ENCODE measurements at regions not wholly inside any gene's neighbourhood (a gene's known extent, or its start where the extent isn't known, plus 50 kb on each side); places are given as distances from the start of the nearest gene placed in this dataset.

GRCh38 chr13:64684108-64684507, 2546.0 kb downstream of the PCDH9 start:
- Histone ChIP-seq H3K36me3 (no peaks in the 10 kb centered on the region), H3K4me3 (no peak overlapping the region), H3K4me1 (no peaks in the 10 kb centered on the region), H3K27ac (no peak overlapping the region), H3K4me2 (no peak overlapping the region), H3K27me3 (no peaks in the 10 kb centered on the region), H3K9me3 (no peaks in the 10 kb centered on the region), H4K20me1 (no peaks in the 10 kb centered on the region), H3K9ac (no peak overlapping the region)
- TF ChIP-seq Cebpa-rat (IDR thresholded peaks at IDR 0.05), result no peak

- no peak for TF ChIP-seq Cebpa-rat (IDR thresholded peaks at IDR 0.05)
- Histone ChIP-seq H3K4me1 (no peaks in the 10 kb centered on the region), H3K4me3 (no peak overlapping the region), H4K20me1 (no peaks in the 10 kb centered on the region), H3K4me2 (no peak overlapping the region), H3K27me3 (no peaks in the 10 kb centered on the region), H3K9me3 (no peaks in the 10 kb centered on the region), H3K36me3 (no peaks in the 10 kb centered on the region), H3K27ac (no peak overlapping the region), H3K9ac (no peak overlapping the region)
These were observed 2549.4 kb downstream of the PCDH9 start for GRCh38 chr13:64680739-64681138.

- no peak for TF ChIP-seq Cebpa-rat (IDR thresholded peaks at IDR 0.05)
- H3K4me2 ChIP-seq, result no peak overlapping the region
- no peak overlapping the region for H3K27ac ChIP-seq
- H3K36me3 ChIP-seq, result no peaks in the 10 kb centered on the region
- H3K27me3 ChIP-seq, result no peaks in the 10 kb centered on the region
- H3K9ac ChIP-seq, result no peak overlapping the region
- H3K4me1 ChIP-seq, result no peaks in the 10 kb centered on the region
- H3K4me3 ChIP-seq, result no peak overlapping the region
- no peaks in the 10 kb centered on the region for H4K20me1 ChIP-seq
- no peaks in the 10 kb centered on the region for H3K9me3 ChIP-seq
These were observed 2554.8 kb downstream of the PCDH9 start for GRCh38 chr13:64675255-64675892.

DNA sequence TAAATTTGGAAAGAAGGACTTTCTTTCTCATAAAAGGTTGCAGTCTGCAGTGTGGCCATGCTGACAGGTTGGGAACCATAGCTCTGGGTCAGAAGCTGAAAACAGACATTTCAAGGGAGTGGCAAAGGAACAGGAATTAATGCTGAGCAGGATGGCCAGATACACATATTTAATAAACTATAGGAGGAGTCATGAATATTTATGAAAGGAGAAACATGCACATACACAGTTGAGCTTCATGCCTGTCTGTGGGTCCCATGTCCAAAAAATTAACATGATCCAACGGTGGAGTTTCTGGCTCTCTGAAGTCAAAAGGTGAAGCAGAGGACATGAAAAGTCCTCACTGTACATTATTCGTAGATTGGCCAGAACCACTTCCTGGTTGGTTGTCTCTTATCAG, 2556.0 kb downstream of the PCDH9 start:
- Histone ChIP-seq H3K27me3 (no peaks in the 10 kb centered on the region), H3K9ac (no peak overlapping the region), H3K9me3 (no peaks in the 10 kb centered on the region), H3K27ac (no peak overlapping the region), H3K4me3 (no peak overlapping the region), H3K4me1 (no peaks in the 10 kb centered on the region), H4K20me1 (no peaks in the 10 kb centered on the region), H3K4me2 (no peak overlapping the region), H3K36me3 (no peaks in the 10 kb centered on the region)
- TF ChIP-seq Cebpa-rat (IDR thresholded peaks at IDR 0.05), result no peak

DNA sequence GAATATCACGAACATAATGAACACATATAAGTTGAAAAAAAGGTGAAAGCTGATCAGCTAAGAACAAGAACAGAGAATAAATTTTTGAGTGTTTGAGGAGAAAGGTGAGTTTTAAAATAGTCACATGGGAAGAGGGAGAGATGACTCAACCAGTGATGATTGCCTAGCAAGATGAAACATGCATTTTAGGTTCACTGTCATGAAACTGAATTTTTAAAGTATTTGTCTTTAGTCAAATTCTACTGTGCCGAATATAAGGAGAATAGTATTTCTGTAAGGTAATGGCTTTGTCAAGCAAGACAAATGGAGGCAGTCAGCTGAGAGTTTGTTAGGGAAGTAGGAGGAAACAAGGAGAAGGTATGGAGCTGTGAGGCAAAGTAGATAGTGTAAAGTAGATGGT, 2557.4 kb downstream of the PCDH9 start:
- Histone ChIP-seq H3K9me3 (no peaks in the 10 kb centered on the region), H3K4me1 (no peaks in the 10 kb centered on the region), H3K27ac (no peak overlapping the region), H3K4me2 (no peak overlapping the region), H3K9ac (no peak overlapping the region), H3K27me3 (no peaks in the 10 kb centered on the region), H3K36me3 (no peaks in the 10 kb centered on the region), H3K4me3 (no peak overlapping the region), H4K20me1 (no peaks in the 10 kb centered on the region)
- no peak for TF ChIP-seq Cebpa-rat (IDR thresholded peaks at IDR 0.05)

GRCh38 chr13:64662887-64663593, 2567.1 kb downstream of the PCDH9 start:
- H3K4me3 ChIP-seq, result no peak overlapping the region
- no peak overlapping the region for H3K27ac ChIP-seq
- H3K4me1 ChIP-seq, result no peaks in the 10 kb centered on the region
- no peak for TF ChIP-seq Cebpa-rat (IDR thresholded peaks at IDR 0.05)
- H3K9ac ChIP-seq, result no peak overlapping the region
- H3K4me2 ChIP-seq, result no peak overlapping the region
- no peaks in the 10 kb centered on the region for H4K20me1 ChIP-seq
- peaks cover 17% of the 10 kb centered on the region for H3K9me3 ChIP-seq
- 0 out of 2 replicates have a peak, but pooled peaks cover 4% of the 10 kb centered on the region for H3K36me3 ChIP-seq
- H3K27me3 ChIP-seq, result no peaks in the 10 kb centered on the region

GRCh38 chr13:64648293-64648692, 2581.8 kb downstream of the PCDH9 start:
- Histone ChIP-seq H3K4me1 (no peaks in the 10 kb centered on the region), H3K9me3 (no peaks in the 10 kb centered on the region), H3K4me3 (no peak overlapping the region), H4K20me1 (no peaks in the 10 kb centered on the region), H3K27ac (no peak overlapping the region), H3K27me3 (no peaks in the 10 kb centered on the region), H3K36me3 (no peaks in the 10 kb centered on the region), H3K4me2 (no peak overlapping the region), H3K9ac (no peak overlapping the region)
- TF ChIP-seq Cebpa-rat (IDR thresholded peaks at IDR 0.05), result no peak

- no peaks in the 10 kb centered on the region for H3K27me3 ChIP-seq
- TF ChIP-seq Cebpa-rat (IDR thresholded peaks at IDR 0.05), result no peak
- no peaks in the 10 kb centered on the region for H4K20me1 ChIP-seq
- H3K4me2 ChIP-seq, result no peak overlapping the region
- H3K9ac ChIP-seq, result no peak overlapping the region
- H3K4me3 ChIP-seq, result no peak overlapping the region
- no peak overlapping the region for H3K27ac ChIP-seq
- no peaks in the 10 kb centered on the region for H3K36me3 ChIP-seq
- H3K9me3 ChIP-seq, result no peaks in the 10 kb centered on the region
- H3K4me1 ChIP-seq, result no peaks in the 10 kb centered on the region
These were observed 2587.1 kb downstream of the PCDH9 start for GRCh38 chr13:64643066-64643465.

DNA sequence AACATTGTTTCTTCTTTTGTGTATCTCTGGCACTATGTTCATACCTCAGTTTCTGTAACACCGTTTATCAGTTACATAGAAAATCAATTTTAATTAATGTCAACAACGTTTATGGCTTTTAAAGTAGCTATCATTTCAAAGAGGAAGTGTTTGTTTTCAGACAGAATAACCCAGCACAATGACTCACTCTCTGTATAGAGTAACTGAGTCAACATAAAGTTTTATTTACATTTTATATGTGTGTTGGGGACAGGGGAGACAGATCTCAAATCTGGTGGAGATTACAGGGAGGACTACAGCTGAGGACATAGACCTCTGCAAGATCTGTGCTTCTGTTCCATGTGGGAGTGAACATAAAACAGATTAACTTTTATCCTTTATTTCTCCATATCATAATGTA, 2590.1 kb downstream of the PCDH9 start:
- Histone ChIP-seq H4K20me1 (no peaks in the 10 kb centered on the region), H3K27ac (no peak overlapping the region), H3K27me3 (no peaks in the 10 kb centered on the region), H3K36me3 (no peaks in the 10 kb centered on the region), H3K4me3 (no peak overlapping the region), H3K4me2 (no peak overlapping the region), H3K9ac (no peak overlapping the region), H3K4me1 (no peaks in the 10 kb centered on the region), H3K9me3 (no peaks in the 10 kb centered on the region)
- no peak for TF ChIP-seq Cebpa-rat (IDR thresholded peaks at IDR 0.05)

- H3K27ac ChIP-seq, result no peak overlapping the region
- H4K20me1 ChIP-seq, result no peaks in the 10 kb centered on the region
- no peak overlapping the region for H3K9ac ChIP-seq
- H3K4me2 ChIP-seq, result no peak overlapping the region
- no peaks in the 10 kb centered on the region for H3K9me3 ChIP-seq
- no peak for TF ChIP-seq Cebpa-rat (IDR thresholded peaks at IDR 0.05)
- no peak overlapping the region for H3K4me3 ChIP-seq
- H3K36me3 ChIP-seq, result no peaks in the 10 kb centered on the region
- no peaks in the 10 kb centered on the region for H3K27me3 ChIP-seq
- no peaks in the 10 kb centered on the region for H3K4me1 ChIP-seq
These were observed 2590.9 kb downstream of the PCDH9 start for GRCh38 chr13:64639206-64639605.

All from BLaER1 (cell line).